ENCODE measurements at regions not wholly inside any gene's neighbourhood (a gene's known extent, or its start where the extent isn't known, plus 50 kb on each side); places are given as distances from the start of the nearest gene placed in this dataset.

DNA sequence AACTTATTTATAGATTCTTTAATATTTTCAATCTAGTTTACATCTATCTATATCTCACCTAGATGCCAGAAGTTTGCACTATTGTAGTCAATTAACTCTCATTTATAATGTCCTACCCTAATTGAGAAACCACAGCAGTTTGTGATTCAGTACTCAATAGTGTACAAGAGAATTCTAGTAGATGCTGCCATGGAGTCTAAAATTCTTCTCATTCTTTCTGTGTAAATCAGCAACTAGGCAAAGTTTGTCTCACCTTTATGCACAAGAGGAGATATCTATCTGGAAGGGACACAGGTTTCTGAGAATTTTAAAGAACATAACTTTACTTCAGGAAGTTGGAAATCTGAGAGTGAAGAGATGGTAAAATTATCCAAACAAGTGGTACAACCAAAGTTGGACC lies 173.0 kb upstream of the FBXL7 start:
- no peak for DNase-seq

DNA sequence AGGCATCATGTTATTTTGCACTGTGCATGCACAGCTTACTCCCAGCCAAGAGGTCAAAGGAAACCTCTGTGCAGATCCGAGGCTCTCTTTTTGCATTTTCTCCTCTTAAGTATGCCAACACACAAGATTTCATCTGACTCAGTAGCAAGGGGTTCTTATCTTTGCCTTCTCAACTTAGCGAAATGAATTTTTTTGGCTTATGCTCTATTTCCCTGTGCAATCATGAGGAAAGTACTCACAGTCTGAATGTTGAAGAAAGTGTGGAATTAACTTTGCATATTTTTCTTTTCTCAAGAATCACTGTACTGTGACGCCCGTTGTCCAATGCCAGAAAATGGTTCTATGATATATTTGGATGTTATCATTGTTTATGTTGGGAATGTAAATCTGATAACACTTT lies 173.5 kb upstream of the FBXL7 start:
- DNase-seq: no peak

DNA sequence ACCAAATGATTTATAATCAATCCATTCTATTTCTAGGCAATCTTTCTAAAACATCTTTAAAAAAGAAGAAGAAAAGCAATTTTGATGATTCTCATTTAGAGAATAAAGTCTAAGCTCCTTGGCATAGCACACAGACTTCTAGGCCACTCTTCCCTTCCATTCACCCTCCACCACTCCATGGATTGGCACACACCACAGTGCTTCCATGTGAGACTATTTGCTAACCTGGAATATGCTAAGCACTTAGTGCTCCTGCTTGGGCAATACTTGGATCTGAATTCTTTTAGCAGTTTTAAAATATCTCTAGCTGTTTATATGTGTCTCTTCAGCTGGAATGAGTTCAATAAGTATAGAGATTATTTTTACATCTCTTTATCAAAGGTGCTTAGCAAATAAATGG lies 177.6 kb upstream of the FBXL7 start:
- no peak for DNase-seq

DNA sequence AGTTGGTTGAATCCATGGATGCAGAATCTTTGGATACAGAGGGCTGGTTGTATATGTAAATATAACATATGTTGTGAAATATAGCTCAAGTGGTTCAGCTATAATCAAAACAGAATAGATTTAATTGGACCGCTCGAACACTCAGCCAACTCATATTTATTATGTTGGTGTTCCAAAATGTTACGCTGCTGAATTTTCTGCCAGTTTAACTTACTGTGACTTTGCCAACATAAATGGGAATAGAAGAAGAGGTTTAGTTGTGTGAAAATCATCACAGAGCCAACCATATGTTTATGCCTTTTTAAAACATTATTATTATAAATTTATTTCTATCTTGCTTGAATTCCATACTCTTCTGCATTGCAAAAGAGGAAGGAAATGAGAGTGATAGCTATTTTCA lies 178.2 kb upstream of the FBXL7 start:
- no peak for DNase-seq

DNA sequence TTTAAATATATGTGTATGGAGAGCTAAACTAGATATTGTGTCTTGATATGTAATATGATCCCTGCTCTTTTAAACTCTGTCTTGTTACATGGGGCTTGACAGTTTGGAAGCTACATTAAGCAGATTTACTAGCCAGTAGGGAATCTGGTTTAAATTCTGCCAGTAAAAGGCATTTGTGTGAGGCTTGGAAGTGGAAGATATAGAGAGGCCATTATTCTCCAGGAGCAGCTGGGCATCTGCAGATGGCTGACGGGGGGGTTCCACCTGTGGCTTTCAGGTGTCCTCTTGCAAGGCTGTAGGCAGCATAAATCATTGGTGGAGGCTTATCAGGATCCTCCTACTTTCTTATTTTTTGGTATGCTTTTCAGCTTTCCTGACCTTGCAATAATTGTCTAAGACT lies 179.1 kb upstream of the FBXL7 start:
- peak; percentile 37 for DNase-seq

DNA sequence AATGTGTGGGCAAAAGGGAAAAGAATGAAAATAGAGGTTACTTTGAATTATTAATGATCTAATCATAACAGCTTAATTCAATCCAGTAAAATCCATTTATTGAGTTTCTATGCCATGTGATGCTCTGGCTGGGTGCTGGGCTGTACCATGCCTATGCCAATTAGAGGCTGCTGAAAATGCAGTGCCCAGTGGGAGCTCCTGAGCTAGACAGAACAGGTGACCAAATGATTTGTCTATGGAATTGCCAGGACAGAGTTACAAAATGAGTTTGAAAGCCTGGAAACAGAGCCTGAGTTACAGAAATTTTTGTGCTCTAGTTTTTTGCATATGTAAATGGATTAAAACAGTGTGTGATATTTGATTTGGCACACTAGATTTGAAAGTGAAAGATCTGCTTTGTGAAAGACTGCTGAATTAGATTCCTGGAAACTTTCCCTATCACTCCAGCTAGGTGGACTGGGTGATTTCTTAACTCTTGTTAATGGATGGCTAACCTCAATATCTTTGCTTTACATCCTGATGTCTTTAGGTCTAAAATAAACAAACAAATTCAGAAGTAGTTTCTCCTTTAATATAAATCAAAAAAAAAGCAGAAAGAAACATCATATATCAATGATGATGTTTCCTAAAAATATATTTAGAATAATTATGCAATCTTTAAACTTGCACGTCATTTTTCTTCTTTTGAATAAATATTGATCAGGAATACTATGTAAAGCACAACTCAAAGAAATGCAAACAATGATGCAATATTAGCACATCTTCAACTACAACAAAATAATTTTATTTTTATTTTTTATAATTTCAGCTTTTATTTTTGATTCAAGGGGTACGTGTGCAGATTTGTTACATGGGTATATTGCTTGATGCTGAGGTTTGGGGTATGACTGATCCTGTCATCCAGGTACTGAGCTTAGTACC lies 194.8 kb upstream of the FBXL7 start:
- DNase-seq: no peak

DNA sequence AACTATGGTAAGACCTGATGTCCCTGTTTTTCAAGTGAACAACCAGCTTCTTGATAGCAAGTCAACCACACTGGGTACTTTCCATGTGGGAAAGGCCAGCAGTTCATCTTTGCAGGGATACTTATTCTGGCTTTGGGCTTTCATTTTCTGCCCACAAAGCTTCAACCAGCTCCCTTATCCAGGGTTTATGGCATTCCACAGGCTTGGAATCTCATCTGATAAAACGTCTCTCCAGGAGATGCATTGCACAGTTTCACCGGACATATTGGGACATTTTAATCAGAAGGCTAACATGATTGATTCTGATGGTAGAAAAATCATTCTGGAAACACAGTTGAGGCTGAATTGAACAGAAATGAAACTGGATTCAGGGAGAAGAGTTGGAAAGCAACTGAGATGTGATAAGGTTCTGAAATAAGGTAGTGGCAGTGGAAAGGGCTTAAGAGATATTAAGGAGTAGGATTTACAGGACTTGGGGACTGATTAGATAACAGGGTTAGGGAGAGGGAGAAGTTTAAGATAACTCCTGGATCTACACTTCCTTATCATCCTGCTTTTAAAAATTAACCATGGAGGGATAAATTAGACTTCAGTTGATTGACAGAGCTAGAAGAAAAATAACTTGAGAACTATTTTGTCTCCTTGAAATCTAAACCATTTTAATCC lies 195.8 kb upstream of the FBXL7 start:
- DNase-seq: no peak

DNA sequence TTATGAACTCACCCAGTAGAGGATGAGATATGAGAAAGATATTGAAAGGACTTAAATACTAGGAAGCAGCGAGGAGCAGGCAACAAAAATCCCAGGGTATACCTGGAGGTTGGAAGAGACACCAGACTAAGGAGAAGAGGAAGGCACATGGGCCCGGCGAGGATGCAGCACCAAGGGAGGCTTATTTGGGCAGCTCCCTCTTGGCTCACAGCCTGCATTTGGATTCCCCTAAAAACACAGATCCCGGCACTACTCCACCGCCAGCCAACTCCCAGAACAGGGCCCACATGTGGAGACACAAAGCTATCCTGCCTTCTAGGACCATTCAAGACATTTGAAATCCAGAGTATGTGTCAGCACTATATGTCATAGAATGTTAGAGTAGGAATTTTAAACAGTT lies 199.8 kb upstream of the FBXL7 start:
- no peak for DNase-seq

DNA sequence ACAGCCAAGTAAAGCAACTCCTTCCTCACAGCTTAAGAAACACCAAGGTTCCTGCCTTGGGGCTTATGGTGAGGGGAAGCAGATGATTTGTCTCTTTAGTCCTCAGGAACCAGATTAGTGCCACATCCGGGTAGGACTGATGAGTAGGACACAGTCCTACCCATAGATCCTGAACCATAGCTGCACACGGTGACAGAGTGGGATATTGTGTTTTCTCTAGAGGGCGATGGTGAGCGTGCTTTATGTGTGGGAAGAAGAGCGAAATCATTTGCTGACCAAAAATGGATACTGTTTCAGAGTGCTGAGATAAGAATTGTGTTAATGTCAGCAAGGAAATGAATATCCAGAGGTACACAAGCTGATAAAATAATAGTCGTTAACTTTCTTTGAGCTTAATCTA lies 209.0 kb upstream of the FBXL7 start:
- DNase-seq: no peak

DNA sequence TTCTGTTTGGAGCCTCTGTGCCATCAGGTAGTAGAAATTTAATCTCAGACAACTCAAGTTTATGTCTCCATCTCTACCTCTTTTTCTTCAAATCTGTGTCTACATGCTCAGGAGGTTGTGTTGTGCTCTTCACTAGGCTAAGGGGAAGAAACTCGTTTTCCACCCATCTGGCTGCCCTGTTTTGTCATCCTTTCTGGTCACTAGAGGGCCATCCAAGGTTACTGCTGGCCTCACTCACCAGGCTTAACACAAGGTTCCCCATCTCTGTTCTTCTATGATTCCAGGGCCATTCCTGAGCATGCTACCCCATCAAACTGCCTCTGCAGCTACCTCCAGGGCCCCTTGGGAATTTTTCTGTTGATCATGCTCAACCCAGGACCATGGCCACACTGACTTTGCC lies 213.3 kb upstream of the FBXL7 start:
- DNase-seq: no peak

DNA sequence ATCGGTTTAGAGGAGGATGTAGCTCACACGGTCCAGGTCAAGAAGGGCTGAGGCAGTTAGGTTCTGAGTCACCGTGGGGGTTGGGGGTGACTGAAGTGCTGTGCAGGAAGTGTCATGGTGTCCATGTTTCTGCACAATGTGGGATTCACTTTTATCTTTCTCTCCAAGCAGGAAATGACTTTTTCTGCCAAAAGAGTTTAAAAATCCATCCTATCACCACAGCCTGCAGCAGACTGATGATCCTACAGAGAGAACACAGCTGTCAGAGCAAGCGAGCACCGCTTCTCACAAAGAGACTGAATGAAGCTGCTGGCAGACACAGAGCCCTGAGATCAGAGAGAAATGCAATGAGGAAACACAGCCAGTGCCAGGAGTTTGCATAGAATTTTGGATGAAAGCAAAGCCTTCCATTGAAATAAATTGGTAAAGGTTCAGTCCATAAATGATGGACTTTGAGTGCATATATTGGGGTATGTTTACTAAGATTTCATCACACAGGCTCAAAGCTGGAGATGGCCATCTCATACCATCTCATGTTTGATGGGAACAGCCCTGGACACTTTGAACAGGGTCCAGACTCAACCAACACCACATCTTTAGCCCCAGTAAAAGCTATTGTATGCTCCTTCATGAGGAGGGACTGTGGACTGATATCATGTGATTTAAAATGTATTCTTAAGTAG lies 213.9 kb upstream of the FBXL7 start:
- DNase-seq: no peak

DNA sequence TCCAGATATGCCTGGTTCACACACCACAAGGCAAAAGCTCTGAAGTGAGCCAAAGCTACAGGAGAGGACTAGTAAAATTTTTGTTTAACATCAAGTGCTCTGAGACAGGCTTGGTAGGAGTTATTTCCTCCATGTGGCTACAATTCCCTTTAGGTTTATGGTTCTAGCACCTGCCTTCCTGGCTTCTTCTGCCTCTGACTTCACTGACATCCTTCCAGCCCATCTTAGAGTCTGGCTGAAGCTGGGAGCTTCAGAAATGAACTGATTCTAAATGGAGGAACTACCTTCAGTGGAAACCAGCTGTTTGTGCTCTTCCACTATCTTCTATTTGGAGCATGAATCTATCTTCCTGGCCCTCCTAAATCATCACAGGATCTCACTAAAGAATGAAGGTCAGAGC lies 215.3 kb upstream of the FBXL7 start:
- no peak for DNase-seq

DNA sequence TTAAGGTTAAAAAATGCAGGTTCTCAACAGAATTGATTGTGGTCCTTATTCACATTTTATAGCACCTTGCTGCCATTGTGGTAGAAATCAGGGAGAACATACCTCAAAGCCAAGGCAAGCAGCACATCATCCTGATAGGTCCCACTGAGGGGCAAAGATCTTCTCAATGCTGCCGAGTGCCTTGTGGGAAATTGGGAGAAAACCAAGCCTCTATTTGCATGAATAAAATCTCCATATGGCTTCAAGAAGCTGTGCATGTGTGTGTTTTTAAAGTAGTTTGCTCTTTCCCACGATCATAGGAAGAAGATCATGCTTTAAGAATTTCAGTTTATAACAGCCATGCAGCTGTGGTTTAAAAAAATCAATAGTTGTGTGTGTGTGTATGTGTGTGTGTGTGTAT lies 216.9 kb upstream of the FBXL7 start:
- no peak for DNase-seq

DNA sequence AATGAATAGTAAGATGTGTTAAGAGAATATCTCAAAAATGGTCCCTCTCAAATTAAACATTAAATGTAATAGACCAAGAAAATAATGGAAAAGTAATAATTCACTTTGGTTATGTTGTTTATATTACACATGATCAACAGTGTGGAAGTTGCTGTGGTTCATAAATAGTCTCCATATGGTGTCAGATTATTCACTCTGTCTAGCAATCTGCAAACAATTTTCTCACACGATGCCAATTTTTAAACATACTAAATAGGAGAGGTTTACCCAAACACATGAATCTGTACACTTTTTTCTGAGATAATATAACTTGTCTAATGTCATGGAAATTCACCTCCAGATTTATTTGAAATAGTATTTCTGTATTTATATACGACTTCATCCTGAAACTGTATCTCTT lies 217.4 kb upstream of the FBXL7 start:
- DNase-seq: no peak

DNA sequence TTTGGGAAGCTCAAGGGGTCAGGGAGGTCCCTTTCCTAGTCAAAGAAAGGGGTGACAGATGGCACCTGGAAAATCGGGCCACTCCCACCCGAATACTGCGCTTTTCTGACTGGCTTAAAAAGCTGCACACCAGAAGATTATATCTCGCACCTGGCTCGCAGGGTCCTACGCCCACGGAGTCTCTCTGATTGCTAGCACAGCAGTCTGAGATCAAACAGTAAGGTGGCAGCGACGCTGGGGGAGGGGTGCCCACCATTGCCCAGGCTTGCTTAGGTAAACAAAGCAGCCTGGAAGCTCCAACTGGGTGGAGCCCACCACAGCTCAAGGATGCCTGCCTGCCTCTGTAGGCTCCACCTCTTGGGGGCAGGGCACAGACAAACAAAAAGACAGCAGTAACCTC lies 228.4 kb upstream of the FBXL7 start:
- DNase-seq: peak; percentile 88

DNA sequence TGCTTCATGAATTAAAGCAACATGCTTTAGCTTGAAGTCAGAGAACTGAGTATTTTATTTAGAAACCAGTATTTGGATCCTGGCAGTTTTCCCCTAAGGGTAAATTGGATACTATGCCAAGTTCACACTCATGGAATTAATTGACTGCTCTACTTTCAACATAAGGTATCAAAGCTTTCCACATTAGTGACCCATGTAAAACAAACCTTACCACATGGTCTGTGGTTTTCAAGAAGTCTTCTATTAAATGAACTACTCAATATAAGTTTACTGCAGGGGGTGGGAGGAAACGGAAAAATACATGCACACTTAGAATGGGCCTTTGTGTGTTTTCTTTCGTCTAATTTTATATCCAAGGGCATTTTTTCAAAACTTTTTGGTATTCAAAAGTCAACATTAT lies 232.0 kb upstream of the FBXL7 start:
- no peak for DNase-seq

DNA sequence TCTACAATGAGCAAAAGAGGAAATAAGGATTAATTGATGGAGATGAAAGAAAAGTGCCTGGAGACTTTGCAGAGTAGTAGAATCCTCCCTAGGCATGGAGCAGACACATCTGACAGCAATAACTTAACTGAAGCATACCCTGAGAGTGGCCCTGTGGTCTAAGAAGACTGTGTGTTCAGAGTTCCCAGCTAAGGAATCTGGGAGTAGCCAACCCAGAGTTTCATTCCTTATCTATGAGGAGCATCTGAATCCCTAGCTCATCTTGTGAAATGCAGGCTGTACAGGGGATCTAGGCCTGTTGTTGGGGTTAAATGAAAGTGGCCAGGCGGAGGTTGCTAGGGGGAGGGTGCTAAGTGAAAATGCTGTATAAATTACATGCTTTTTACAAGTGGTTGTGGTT lies 233.1 kb upstream of the FBXL7 start:
- DNase-seq: no peak

DNA sequence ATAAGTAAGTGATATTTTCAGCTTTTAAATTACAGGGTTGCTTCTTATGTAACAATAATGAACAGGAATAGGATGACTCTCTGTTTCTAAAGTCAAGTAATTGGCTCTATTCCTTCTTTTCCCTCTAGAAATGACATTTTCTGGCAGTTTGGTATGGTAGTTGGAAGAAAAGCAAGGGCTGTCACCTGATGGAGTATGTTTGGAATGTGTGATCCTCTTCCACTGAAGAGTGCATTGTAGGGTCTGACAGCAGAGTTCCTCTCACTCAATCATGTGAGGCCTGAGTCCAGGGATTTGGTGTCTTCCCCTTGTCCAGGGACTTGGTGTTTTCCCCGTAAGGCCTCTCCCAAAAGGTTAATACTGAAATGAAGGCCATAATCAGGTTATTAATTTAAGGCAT lies 233.8 kb upstream of the FBXL7 start:
- no peak for DNase-seq

DNA sequence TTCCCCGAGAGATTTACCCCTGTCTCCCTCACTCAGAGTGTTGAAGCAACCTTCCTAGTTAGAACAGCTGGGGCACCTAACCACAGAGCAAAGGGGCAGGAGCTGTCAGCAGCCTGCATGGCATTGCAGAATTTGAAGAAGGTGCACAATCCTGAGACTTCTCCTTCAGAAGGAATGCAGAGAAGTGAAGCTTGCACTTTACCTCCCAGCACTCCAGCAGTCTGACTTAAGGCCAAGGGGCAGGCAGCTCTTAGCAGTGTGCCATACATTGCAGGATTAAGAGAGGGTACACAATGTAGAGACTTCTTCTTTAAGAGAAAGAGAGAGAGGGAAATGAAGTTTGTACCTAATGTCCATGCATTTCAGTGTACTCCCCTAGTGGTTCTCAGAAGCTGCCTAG lies 236.0 kb upstream of the FBXL7 start:
- no peak for DNase-seq

DNA sequence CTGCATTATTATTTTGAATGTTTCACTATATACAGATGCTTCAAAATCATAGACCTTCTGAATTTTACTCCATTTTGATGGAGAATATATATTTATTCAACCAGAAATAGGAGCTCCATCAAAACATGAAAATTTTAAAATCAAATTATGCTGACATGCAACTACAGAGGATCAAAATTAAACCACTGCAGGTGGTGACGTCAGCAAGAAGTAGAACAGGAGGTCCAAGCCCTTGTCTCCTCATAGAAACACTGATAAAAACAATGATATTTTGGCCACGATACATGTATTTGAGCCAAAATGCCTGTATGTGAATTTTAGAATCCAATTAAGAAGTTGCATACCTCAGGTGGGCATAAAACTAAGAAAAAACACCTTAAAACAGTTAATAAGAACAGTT lies 236.6 kb upstream of the FBXL7 start:
- no peak for DNase-seq

DNA sequence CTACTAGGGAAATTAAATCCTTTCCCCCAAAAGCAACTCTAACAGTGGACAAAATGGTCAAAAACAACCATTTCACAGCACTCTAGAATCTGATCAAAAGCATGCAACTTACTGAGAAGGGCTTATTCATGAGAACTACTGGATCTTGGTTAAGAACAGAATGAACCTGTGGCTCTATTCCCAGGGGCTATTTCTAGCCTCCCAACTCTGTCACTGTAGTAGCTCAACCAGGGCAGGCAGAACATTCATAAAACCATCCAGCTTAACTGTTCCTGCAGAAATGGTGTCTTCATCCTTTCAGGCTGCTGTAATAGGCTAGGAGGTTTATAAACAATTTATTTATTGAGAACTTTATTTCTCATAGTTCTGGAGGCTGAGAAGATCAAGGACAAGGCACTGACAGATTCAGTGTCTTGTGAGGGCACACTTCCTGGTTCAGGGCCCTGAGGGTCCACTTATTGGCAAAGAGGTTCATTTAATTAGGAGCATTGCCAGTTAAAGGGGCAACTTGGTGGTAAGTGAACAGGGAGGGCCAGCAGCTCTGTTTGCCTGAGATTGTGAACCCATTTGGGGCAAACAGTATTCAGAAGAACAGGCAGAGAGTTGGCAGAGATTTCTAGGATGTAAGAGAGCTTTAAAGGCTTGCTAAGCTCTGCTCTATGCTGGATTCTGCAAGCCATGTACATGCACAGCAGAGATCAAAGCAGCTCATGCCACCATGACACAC lies 238.5 kb upstream of the FBXL7 start:
- no peak for DNase-seq

DNA sequence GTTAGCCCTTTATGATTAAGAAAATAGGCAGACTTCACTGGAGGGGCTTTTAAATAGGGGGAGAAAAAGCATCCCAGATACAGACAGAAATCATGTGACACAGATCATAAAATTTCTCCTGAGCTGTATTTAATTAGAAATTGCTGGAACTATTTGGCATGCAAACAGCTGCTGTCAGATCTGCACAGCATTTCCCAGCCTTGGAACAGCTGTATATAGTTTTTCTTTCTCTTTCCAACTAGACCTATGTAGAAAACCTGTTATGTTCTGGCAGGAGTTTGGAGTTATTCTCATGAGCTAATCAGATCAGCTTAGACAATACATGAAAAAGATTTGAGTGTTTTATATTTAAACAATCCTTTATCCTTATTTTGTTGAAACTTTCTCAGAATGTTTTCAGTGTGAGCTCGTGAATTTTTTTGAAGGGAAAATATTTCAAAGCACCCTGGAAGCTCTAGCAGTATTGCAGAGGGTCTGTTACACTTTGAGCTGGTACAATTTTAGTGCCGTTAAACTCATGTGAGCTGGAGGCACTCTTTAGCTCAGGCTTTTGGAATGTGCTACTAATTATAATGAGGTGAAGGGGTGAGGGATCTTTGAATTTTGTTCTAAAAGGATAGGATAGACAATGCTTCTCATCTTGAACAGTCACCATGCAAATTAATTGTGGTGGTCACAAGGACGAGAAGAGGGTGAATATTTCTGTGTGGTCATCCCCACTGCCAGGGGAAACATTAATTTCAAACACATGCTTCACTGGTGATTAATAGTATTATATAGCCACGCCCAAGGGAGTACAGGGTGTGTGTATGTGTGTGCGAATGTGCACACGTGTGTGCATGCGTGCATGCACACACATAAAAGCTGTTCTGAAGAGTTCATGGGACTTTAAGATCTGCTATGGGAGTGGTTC lies 239.4 kb upstream of the FBXL7 start:
- DNase-seq: no peak
